ENCODE measurements at regions not wholly inside any gene's neighbourhood (a gene's known extent, or its start where the extent isn't known, plus 50 kb on each side); places are given as distances from the start of the nearest gene placed in this dataset.
A peak's percentile ranks its signal among the peaks of the same experiment; 100 is the strongest.
"Not testable (repeated sequence)": the region's sequence is repeated elsewhere in the genome, so short reads cannot be mapped to it uniquely, and the experiment has no call there.

GRCh38 chrX:93468075-93468474 lies 205.3 kb downstream of the NAP1L3 start:
- intact Hi-C loops (cut with DNase I): no loop called here
- 0% methylated on average over 1 of the region's 4 CpGs; no CpG with 5 or more reads in 1 of the 2 donors for WGBS, 2 donors
- no peak overlapping the region for H3K4me3 ChIP-seq (replicated peaks in 1 of 3)
- no peaks in the 10 kb centered on the region for H3K27me3 ChIP-seq
- H3K36me3 ChIP-seq: no peaks in the 10 kb centered on the region
- TF ChIP-seq CTCF (IDR thresholded peaks at IDR 0.05) (no peak), POLR2A (IDR thresholded peaks at IDR 0.05) (no peak)
- H3K4me1 ChIP-seq: no peaks in the 10 kb centered on the region
- no peak overlapping the region for H3K27ac ChIP-seq
- no peak for DNase-seq
- H3K9me3 ChIP-seq: no peaks in the 10 kb centered on the region

DNA sequence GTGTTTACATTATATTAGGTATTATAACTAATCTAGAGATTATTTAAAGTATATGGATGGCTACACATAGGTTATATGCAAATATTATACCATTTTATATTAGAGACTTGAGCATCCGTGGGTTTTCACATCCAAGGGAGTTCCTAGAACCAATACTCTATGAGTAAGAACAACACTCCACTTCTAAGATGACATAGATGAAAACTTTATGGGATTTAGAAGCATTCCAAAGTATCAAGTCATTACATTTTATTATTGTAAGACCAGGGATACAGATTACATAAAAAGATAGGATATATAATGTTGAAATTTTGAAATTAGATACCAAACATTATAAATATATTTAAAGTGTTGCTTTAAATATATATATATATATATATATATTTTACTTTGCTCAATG lies 207.0 kb downstream of the NAP1L3 start:
- H3K9me3 ChIP-seq: no peaks in the 10 kb centered on the region

GRCh38 chrX:93461060-93461459 lies 212.3 kb downstream of the NAP1L3 start:
- Histone ChIP-seq H3K27me3 (no peaks in the 10 kb centered on the region), H3K36me3 (no peaks in the 10 kb centered on the region), H3K27ac (no peak overlapping the region), H3K9me3 (no peaks in the 10 kb centered on the region), H3K4me1 (no peaks in the 10 kb centered on the region), H3K4me3 (replicated peaks in 1 of 3) (no peak overlapping the region)
- intact Hi-C loops (cut with DNase I): no loop called here
- WGBS, 2 donors: 51 to 64% methylated on average over 3 of the region's 3 CpGs
- TF ChIP-seq POLR2A (IDR thresholded peaks at IDR 0.05) (no peak), CTCF (IDR thresholded peaks at IDR 0.05) (no peak)
- no peak for DNase-seq

More for the DNA sequence above, 207.0 kb downstream of the NAP1L3 start:
- TF ChIP-seq CTCF (IDR thresholded peaks at IDR 0.05) (no peak), POLR2A (IDR thresholded peaks at IDR 0.05) (no peak)
- DNase-seq: no peak
- H3K4me3 ChIP-seq (replicated peaks in 1 of 3): no peak overlapping the region
- H3K27me3 ChIP-seq: no peaks in the 10 kb centered on the region
- WGBS, 2 donors: 71 to 83% methylated on average over 1 of the region's 1 CpG
- no peaks in the 10 kb centered on the region for H3K4me1 ChIP-seq
- H3K27ac ChIP-seq: no peak overlapping the region
- H3K36me3 ChIP-seq: no peaks in the 10 kb centered on the region
- intact Hi-C loops (cut with DNase I): no loop called here

- peaks cover 3% of the 10 kb centered on the region for H3K9me3 ChIP-seq
- no peak overlapping the region for H3K4me3 ChIP-seq (replicated peaks in 1 of 3)
- no peaks in the 10 kb centered on the region for H3K27me3 ChIP-seq
- no peak overlapping the region for H3K27ac ChIP-seq
- H3K4me1 ChIP-seq: no peaks in the 10 kb centered on the region
- TF ChIP-seq POLR2A (IDR thresholded peaks at IDR 0.05): no peak
- TF ChIP-seq CTCF (IDR thresholded peaks at IDR 0.05): no peak
- intact Hi-C loops (cut with DNase I): no loop called here
- DNase-seq: no peak
- H3K36me3 ChIP-seq: no peaks in the 10 kb centered on the region
- WGBS, 2 donors: 68 to 92% methylated on average over 1 of the region's 1 CpG
Measured at GRCh38 chrX:93454509-93454908, 218.9 kb downstream of the NAP1L3 start.

DNA sequence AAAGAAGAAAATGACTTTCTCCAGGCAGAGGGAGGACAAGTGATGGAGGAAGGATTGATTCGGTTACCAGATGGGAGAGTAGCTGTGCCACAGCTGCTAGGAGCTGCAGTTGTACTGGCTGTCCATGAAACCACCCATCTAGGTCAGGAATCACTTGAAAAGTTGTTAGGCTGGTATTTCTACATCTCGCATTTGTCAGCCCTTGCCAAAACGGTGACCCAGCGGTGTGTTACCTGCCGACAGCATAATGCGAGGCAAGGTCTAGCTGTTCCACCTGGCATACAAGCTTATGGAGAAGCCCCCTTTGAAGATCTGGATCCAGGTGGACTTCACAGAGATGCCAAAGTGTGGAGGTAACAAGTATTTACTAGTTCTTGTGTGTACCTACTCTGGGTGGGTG lies 238.7 kb downstream of the NAP1L3 start:
- H3K27me3 ChIP-seq; H3K4me3 ChIP-seq (replicated peaks in 1 of 3); H3K4me1 ChIP-seq; intact Hi-C loops (cut with DNase I); H3K9me3 ChIP-seq; H3K36me3 ChIP-seq; H3K27ac ChIP-seq: not testable (repeated sequence)
- DNase-seq: peak; percentile 45 to 65
- WGBS, 2 donors: 40 to 41% methylated on average over 2 to 4 of the region's 6 CpGs

DNA sequence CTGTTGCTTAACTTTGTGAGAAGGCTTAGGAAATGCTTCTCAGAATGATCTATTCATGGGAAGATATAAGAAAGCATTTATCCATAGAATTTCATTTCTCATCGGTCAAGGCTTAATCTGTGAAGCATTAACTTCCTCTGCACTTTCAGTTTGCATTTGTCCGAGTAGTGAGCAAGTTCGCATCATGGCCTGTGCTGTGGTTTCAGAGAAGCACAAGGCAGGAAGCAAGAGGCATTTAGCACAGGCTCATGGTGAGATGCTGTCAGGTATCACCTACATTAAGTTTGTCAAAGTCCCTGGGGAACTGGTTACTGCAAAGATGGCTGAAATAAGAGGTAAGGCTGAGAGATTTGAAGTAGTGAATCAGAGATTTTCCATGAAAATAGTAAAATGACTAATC lies 244.9 kb downstream of the NAP1L3 start:
- Histone ChIP-seq H3K27ac (no peak overlapping the region), H3K9me3 (no peaks in the 10 kb centered on the region), H3K4me3 (replicated peaks in 1 of 3) (no peak overlapping the region), H3K4me1 (no peaks in the 10 kb centered on the region), H3K27me3 (no peaks in the 10 kb centered on the region), H3K36me3 (no peaks in the 10 kb centered on the region)
- intact Hi-C loops (cut with DNase I): no loop called here
- TF ChIP-seq CTCF (IDR thresholded peaks at IDR 0.05): no peak
- no peak for TF ChIP-seq POLR2A (IDR thresholded peaks at IDR 0.05)
- WGBS, 2 donors: 84 to 100% methylated on average over 3 of the region's 3 CpGs
- DNase-seq: no peak

Data from thyroid gland (tissue), 4 donors.